IPS-20b (cell line): ENCODE measurements at regions not wholly inside any gene's neighbourhood (a gene's known extent, or its start where the extent isn't known, plus 50 kb on each side); places are given as distances from the start of the nearest gene placed in this dataset.

Source experiments
- H3K27ac ChIP-seq: one replicate; pipeline ENCODE4 v1.5.1; 2013; ENCODE audit warnings: low read length
- H3K27me3 ChIP-seq: 2 replicates; pipeline ENCODE4 v1.6.1; 2013; ENCODE audit warnings: mild to moderate bottlenecking, low read length, inconsistent platforms; ENCODE audit not compliant: insufficient read depth
- H3K36me3 ChIP-seq: 2 replicates; pipeline ENCODE4 v1.6.1; 2013; ENCODE audit warnings: low read depth, mild to moderate bottlenecking, inconsistent platforms, low read length, moderate library complexity; ENCODE audit not compliant: insufficient read depth
- H3K4me1 ChIP-seq: 2 replicates; pipeline ENCODE4 v1.6.1; 2013; ENCODE audit warnings: mild to moderate bottlenecking, control low read depth, inconsistent platforms, low read length, moderate library complexity; ENCODE audit not compliant: insufficient read depth
- H3K4me3 ChIP-seq: 2 replicates; pipeline ENCODE4 v1.5.1; 2013; ENCODE audit warnings: mild to moderate bottlenecking, low read length, inconsistent platforms
- H3K9ac ChIP-seq: 2 replicates; pipeline ENCODE4 v1.6.1; 2013; ENCODE audit warnings: low read depth, mild to moderate bottlenecking, inconsistent platforms, low read length, moderate library complexity
- H3K9me3 ChIP-seq: 2 replicates; pipeline ENCODE4 v1.6.1; 2013; ENCODE audit warnings: mild to moderate bottlenecking, low read depth, low read length, inconsistent platforms; ENCODE audit not compliant: insufficient read depth

- H3K4me1 ChIP-seq = peaks cover 2% of the 10 kb centered on the region; the same call in 1 of the 2 replicates
- H3K4me3 ChIP-seq = no peak overlapping the region
- no peaks in the 10 kb centered on the region for H3K9me3 ChIP-seq
- no peaks in the 10 kb centered on the region for H3K27me3 ChIP-seq
- no peak overlapping the region for H3K27ac ChIP-seq
- H3K36me3 ChIP-seq = no peaks in the 10 kb centered on the region
- H3K9ac ChIP-seq = no peak overlapping the region
These were observed 257.5 kb downstream of the DMAC1 start for GRCh38 chr9:7542126-7542525.

DNA sequence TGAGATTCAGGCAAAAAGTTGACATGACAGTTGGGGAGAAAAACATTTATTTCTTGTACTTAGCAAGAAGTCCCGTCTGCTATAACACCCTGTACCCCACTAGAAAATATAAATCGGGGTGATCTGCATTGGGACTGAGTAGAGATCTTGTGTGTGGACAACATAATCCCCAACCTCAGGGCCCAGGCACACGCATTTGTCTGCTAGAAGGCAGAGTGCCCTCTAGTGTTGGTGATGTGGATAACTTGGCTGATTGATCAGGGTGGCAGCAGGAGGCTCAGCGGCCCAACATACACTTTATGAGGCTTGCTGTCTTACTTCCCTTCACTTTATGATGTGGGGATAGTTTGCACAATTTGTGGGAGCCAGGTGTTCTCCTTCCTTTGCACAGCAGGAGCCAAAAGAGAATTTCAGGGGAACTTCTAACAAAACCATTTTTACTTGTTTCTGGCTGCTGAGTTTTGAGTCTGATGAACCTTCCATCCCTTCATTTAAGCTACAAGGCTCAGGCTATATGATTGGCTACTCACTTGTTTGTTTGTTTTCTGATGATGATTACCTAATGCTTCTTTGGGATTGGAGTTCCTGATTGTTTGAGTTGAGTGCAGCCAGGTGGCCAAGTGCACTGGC is 263.2 kb downstream of the DMAC1 start:
- Histone ChIP-seq H3K27me3 (no peaks in the 10 kb centered on the region), H3K9ac (no peak overlapping the region), H3K4me3 (no peak overlapping the region), H3K27ac (no peak overlapping the region), H3K4me1 (no peaks in the 10 kb centered on the region), H3K36me3 (no peaks in the 10 kb centered on the region), H3K9me3 (no peaks in the 10 kb centered on the region)

- H3K4me1 ChIP-seq = no peaks in the 10 kb centered on the region
- no peaks in the 10 kb centered on the region for H3K27me3 ChIP-seq
- no peak overlapping the region for H3K4me3 ChIP-seq
- no peaks in the 10 kb centered on the region for H3K36me3 ChIP-seq
- no peak overlapping the region for H3K9ac ChIP-seq
- H3K27ac ChIP-seq = no peak overlapping the region
- no peaks in the 10 kb centered on the region for H3K9me3 ChIP-seq
These were observed 265.2 kb downstream of the DMAC1 start for GRCh38 chr9:7534211-7534935.

DNA sequence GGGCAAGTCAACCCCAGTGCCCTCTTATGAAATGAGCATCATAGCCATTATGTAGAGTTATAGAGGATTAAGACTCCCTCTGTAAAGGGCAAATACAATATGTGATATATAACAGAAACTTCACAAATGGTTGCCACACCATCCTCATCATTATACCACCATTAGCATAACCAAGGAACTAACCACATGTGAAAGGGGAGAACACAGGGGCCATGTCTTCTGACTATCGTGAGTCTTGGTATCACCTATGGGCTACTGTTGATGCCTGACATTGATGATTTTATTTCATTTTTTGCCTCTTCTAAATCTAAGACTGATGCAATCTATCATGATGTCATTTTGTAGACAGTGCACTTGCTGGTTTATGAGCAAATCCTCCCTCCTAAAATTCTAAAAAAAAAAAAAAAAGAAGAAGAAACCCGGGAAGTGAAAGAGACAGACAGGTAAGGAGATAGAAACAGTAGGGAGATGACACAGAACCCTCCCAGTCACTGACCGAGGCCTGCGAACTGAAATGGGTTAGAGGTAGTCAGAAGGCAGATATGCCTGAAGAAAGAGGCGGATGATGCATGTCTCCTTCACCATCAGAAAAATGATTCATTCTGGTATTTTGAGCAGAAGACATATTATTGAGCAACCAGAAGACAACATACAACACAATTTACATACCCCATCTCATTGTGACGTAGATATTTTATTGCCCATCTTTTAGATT is 266.0 kb downstream of the DMAC1 start:
- no peaks in the 10 kb centered on the region for H3K9me3 ChIP-seq
- H3K27ac ChIP-seq = no peak overlapping the region
- H3K36me3 ChIP-seq = no peaks in the 10 kb centered on the region
- no peaks in the 10 kb centered on the region for H3K4me1 ChIP-seq
- no peak overlapping the region for H3K9ac ChIP-seq
- H3K4me3 ChIP-seq = no peak overlapping the region
- H3K27me3 ChIP-seq = no peaks in the 10 kb centered on the region

- H3K27me3 ChIP-seq = no peaks in the 10 kb centered on the region
- H3K4me1 ChIP-seq = no peaks in the 10 kb centered on the region
- no peaks in the 10 kb centered on the region for H3K36me3 ChIP-seq
- no peak overlapping the region for H3K9ac ChIP-seq
- H3K4me3 ChIP-seq = no peak overlapping the region
- H3K9me3 ChIP-seq = no peaks in the 10 kb centered on the region
- no peak overlapping the region for H3K27ac ChIP-seq
These were observed 276.0 kb downstream of the DMAC1 start for GRCh38 chr9:7523426-7524043.

DNA sequence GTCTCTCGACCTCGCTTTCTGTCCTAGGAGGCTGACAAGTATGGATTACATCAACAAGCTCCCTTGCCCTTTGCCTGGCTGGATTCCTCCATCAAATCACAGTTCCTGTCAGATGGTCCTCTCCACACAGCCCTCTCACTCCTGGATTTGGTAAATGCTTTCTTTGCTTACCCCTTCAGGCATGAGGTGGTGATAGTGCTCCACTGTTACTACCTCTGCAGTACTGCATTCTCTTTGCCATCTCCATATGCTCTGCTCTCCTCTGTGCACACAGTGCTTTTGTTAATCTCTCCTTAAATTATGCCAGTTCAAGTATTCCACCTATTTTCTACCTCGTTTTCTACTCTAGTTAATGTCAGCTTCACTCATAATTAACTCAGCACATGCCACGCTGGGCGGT is 279.2 kb downstream of the DMAC1 start:
- no peak overlapping the region for H3K27ac ChIP-seq
- H3K36me3 ChIP-seq = no peaks in the 10 kb centered on the region
- H3K27me3 ChIP-seq = no peaks in the 10 kb centered on the region
- H3K9me3 ChIP-seq = no peaks in the 10 kb centered on the region
- no peak overlapping the region for H3K9ac ChIP-seq
- H3K4me1 ChIP-seq = no peaks in the 10 kb centered on the region
- H3K4me3 ChIP-seq = no peak overlapping the region

- Histone ChIP-seq H3K4me1 (no peaks in the 10 kb centered on the region), H3K27ac (no peak overlapping the region), H3K4me3 (no peak overlapping the region), H3K9ac (no peak overlapping the region), H3K9me3 (no peaks in the 10 kb centered on the region), H3K36me3 (no peaks in the 10 kb centered on the region), H3K27me3 (no peaks in the 10 kb centered on the region)
These were observed 283.2 kb downstream of the DMAC1 start for GRCh38 chr9:7516376-7516775.

- no peak overlapping the region for H3K9ac ChIP-seq
- H3K36me3 ChIP-seq = no peaks in the 10 kb centered on the region
- H3K4me3 ChIP-seq = no peak overlapping the region
- H3K9me3 ChIP-seq = no peaks in the 10 kb centered on the region
- H3K4me1 ChIP-seq = no peaks in the 10 kb centered on the region
- H3K27ac ChIP-seq = no peak overlapping the region
- no peaks in the 10 kb centered on the region for H3K27me3 ChIP-seq
These were observed 289.4 kb downstream of the DMAC1 start for GRCh38 chr9:7510199-7510598.

- no peaks in the 10 kb centered on the region for H3K27me3 ChIP-seq
- no peak overlapping the region for H3K27ac ChIP-seq
- H3K9me3 ChIP-seq = no peaks in the 10 kb centered on the region
- H3K4me3 ChIP-seq = no peak overlapping the region
- H3K36me3 ChIP-seq = no peaks in the 10 kb centered on the region
- no peak overlapping the region for H3K9ac ChIP-seq
- H3K4me1 ChIP-seq = no peaks in the 10 kb centered on the region
These were observed 289.9 kb downstream of the DMAC1 start for GRCh38 chr9:7509576-7510145.

- H3K4me3 ChIP-seq = no peak overlapping the region
- no peaks in the 10 kb centered on the region for H3K36me3 ChIP-seq
- no peaks in the 10 kb centered on the region for H3K27me3 ChIP-seq
- no peak overlapping the region for H3K27ac ChIP-seq
- H3K9me3 ChIP-seq = no peaks in the 10 kb centered on the region
- no peak overlapping the region for H3K9ac ChIP-seq
- H3K4me1 ChIP-seq = no peaks in the 10 kb centered on the region
These were observed 291.1 kb downstream of the DMAC1 start for GRCh38 chr9:7508516-7508915.

GRCh38 chr9:7507566-7508270 is 291.9 kb downstream of the DMAC1 start:
- Histone ChIP-seq H3K9me3 (no peaks in the 10 kb centered on the region), H3K36me3 (no peaks in the 10 kb centered on the region), H3K4me1 (no peaks in the 10 kb centered on the region), H3K27ac (no peak overlapping the region), H3K4me3 (no peak overlapping the region), H3K9ac (no peak overlapping the region), H3K27me3 (no peaks in the 10 kb centered on the region)
